K562 (cell line): ENCODE measurements at regions not wholly inside any gene's neighbourhood (a gene's known extent, or its start where the extent isn't known, plus 50 kb on each side); places are given as distances from the start of the nearest gene placed in this dataset.
A peak's percentile ranks its signal among the peaks of the same experiment; 100 is the strongest.

Experiments
- CEBPZ ChIP-seq: fragments of 150-350 bp; IDR thresholded peaks from 2 replicates; pipeline ENCODE4 v1.6.1; 2014; ENCODE audit warnings: low read depth, mild to moderate bottlenecking, low read length, borderline replicate concordance
- CREM ChIP-seq: IDR thresholded peaks from 2 replicates; pipeline ENCODE4 v1.6.1; 2014; ENCODE audit warnings: antibody characterized with exemption, low read depth
- EHMT2 ChIP-seq: fragments of 450-650 bp; IDR thresholded peaks from 2 replicates; pipeline ENCODE4 v1.6.1; 2018; ENCODE audit warnings: antibody characterized with exemption
- EZH2 ChIP-seq: IDR thresholded peaks from 2 replicates; pipeline ENCODE4 v1.6.1; 2012; ENCODE audit warnings: low read depth, mild to moderate bottlenecking, inconsistent platforms, low read length, borderline replicate concordance
- FOXJ2 ChIP-seq: fragments of 200-800 bp; sonication (Bioruptor generic); IDR thresholded peaks from 2 replicates; pipeline ENCODE4 v1.6.1; 2016; ENCODE audit warnings: missing genetic modification characterization, missing compliant biosample characterization
- ILF3 ChIP-seq: fragments of 450-650 bp; IDR thresholded peaks from 2 replicates; pipeline ENCODE4 v1.6.1; 2018; ENCODE audit warnings: antibody characterized with exemption, mild to moderate bottlenecking, moderate library complexity, borderline replicate concordance
- YBX1 ChIP-seq: fragments of 450-650 bp; IDR thresholded peaks from 2 replicates; pipeline ENCODE4 v1.7.1; 2016; ENCODE audit warnings: mild to moderate bottlenecking
- ZBTB1 ChIP-seq: sonication (generic); formaldehyde crosslinking; IDR thresholded peaks from 2 replicates; pipeline ENCODE4 v1.8.1; 2023; ENCODE audit warnings: missing genetic modification reagents, low read depth, mild to moderate bottlenecking, borderline replicate concordance
- ZBTB5 ChIP-seq: fragments of 450-650 bp; IDR thresholded peaks from 2 replicates; pipeline ENCODE4 v1.6.1; 2017; ENCODE audit warnings: antibody characterized with exemption
- ZNF212 ChIP-seq: fragments of 450-650 bp; formaldehyde crosslinking; IDR thresholded peaks from 2 replicates; pipeline ENCODE4 v1.4.0; 2020; ENCODE audit warnings: mild to moderate bottlenecking
- ZNF445 ChIP-seq: fragments of 250-450 bp; sonication (Bioruptor Pico); IDR thresholded peaks from 2 replicates; pipeline ENCODE4 v1.4.0; 2020; ENCODE audit warnings: low read depth, mild to moderate bottlenecking, moderate library complexity
- TF ChIP-seq, protein P1 (sequence below): fragments of 200-800 bp; sonication (Bioruptor generic); IDR thresholded peaks from 2 replicates; pipeline ENCODE4 v1.6.1; 2016; ENCODE audit warnings: missing genetic modification characterization, missing compliant biosample characterization
- TF ChIP-seq, protein P2 (sequence below): sonication (generic); formaldehyde crosslinking; IDR thresholded peaks from 2 replicates; pipeline ENCODE4 v1.8.1; 2023; ENCODE audit warnings: missing genetic modification reagents, mild to moderate bottlenecking, borderline replicate concordance

DNA sequence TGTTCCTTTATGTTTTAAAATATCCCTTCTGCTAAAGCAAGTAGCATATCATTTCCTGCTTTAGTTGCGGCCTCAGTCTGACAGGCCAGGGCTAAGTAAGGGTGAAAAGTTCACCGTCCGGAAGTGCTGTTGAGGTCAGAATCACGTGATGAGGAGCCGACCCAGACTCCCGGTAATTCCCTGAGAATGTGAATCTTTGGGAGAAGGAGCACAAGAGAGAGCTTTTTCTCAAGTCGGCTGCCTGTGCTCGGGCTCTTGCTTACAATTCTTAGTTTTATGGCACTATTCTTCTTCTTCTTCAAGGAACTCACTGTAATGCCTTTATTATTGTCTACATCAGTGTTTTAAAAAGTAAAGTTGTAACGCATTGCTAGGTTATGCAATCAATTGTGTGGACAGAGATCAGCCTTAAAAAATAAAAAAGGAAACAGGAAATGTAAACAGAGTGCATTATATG is 309.3 kb downstream of the PRL start (continued):
- TF ChIP-seq CEBPZ = no peak
- TF ChIP-seq, protein P1, sequence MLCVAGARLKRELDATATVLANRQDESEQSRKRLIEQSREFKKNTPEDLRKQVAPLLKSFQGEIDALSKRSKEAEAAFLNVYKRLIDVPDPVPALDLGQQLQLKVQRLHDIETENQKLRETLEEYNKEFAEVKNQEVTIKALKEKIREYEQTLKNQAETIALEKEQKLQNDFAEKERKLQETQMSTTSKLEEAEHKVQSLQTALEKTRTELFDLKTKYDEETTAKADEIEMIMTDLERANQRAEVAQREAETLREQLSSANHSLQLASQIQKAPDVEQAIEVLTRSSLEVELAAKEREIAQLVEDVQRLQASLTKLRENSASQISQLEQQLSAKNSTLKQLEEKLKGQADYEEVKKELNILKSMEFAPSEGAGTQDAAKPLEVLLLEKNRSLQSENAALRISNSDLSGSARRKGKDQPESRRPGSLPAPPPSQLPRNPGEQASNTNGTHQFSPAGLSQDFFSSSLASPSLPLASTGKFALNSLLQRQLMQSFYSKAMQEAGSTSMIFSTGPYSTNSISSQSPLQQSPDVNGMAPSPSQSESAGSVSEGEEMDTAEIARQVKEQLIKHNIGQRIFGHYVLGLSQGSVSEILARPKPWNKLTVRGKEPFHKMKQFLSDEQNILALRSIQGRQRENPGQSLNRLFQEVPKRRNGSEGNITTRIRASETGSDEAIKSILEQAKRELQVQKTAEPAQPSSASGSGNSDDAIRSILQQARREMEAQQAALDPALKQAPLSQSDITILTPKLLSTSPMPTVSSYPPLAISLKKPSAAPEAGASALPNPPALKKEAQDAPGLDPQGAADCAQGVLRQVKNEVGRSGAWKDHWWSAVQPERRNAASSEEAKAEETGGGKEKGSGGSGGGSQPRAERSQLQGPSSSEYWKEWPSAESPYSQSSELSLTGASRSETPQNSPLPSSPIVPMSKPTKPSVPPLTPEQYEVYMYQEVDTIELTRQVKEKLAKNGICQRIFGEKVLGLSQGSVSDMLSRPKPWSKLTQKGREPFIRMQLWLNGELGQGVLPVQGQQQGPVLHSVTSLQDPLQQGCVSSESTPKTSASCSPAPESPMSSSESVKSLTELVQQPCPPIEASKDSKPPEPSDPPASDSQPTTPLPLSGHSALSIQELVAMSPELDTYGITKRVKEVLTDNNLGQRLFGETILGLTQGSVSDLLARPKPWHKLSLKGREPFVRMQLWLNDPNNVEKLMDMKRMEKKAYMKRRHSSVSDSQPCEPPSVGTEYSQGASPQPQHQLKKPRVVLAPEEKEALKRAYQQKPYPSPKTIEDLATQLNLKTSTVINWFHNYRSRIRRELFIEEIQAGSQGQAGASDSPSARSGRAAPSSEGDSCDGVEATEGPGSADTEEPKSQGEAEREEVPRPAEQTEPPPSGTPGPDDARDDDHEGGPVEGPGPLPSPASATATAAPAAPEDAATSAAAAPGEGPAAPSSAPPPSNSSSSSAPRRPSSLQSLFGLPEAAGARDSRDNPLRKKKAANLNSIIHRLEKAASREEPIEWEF (CRISPR knock-in tag) = no peak
- TF ChIP-seq FOXJ2 (tag) = no peak
- no peak for TF ChIP-seq ZBTB5
- TF ChIP-seq ZNF212 = no peak
- TF ChIP-seq, protein P2, sequence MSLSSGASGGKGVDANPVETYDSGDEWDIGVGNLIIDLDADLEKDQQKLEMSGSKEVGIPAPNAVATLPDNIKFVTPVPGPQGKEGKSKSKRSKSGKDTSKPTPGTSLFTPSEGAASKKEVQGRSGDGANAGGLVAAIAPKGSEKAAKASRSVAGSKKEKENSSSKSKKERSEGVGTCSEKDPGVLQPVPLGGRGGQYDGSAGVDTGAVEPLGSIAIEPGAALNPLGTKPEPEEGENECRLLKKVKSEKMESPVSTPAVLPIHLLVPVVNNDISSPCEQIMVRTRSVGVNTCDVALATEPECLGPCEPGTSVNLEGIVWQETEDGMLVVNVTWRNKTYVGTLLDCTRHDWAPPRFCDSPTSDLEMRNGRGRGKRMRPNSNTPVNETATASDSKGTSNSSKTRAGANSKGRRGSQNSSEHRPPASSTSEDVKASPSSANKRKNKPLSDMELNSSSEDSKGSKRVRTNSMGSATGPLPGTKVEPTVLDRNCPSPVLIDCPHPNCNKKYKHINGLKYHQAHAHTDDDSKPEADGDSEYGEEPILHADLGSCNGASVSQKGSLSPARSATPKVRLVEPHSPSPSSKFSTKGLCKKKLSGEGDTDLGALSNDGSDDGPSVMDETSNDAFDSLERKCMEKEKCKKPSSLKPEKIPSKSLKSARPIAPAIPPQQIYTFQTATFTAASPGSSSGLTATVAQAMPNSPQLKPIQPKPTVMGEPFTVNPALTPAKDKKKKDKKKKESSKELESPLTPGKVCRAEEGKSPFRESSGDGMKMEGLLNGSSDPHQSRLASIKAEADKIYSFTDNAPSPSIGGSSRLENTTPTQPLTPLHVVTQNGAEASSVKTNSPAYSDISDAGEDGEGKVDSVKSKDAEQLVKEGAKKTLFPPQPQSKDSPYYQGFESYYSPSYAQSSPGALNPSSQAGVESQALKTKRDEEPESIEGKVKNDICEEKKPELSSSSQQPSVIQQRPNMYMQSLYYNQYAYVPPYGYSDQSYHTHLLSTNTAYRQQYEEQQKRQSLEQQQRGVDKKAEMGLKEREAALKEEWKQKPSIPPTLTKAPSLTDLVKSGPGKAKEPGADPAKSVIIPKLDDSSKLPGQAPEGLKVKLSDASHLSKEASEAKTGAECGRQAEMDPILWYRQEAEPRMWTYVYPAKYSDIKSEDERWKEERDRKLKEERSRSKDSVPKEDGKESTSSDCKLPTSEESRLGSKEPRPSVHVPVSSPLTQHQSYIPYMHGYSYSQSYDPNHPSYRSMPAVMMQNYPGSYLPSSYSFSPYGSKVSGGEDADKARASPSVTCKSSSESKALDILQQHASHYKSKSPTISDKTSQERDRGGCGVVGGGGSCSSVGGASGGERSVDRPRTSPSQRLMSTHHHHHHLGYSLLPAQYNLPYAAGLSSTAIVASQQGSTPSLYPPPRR (CRISPR knock-in tag) = no peak
- no peak for TF ChIP-seq CREM
- TF ChIP-seq ILF3 = no peak
- no peak for TF ChIP-seq ZNF445 (CRISPR knock-in tag)
- TF ChIP-seq ZBTB1 (CRISPR knock-in tag) = no peak
- no peak for TF ChIP-seq EZH2
- TF ChIP-seq EHMT2 = peak; percentile 55; the same call in 1 of the 2 replicates
- no peak for TF ChIP-seq YBX1
